OCI-LY3 (cell line): ENCODE measurements at regions not wholly inside any gene's neighbourhood (a gene's known extent, or its start where the extent isn't known, plus 50 kb on each side); places are given as distances from the start of the nearest gene placed in this dataset.
"Not testable (repeated sequence)": the region's sequence is repeated elsewhere in the genome, so short reads cannot be mapped to it uniquely, and the experiment has no call there.

Source experiments
- H2AFZ ChIP-seq: fragments of 200-600, 300-600 bp; shearing (Covaris generic); 2 replicates; pipeline ENCODE4 v1.6.0; 2014; ENCODE audit warnings: antibody characterized with exemption, low read depth, low read length
- H3K27ac ChIP-seq: fragments of 200-600, 300-600 bp; sonication (generic); 2 replicates; pipeline ENCODE4 v1.5.1; 2014; ENCODE audit warnings: mild to moderate bottlenecking, low read length, moderate library complexity, mixed read lengths
- H3K27me3 ChIP-seq: fragments of 200-600, 300-600 bp; sonication (generic); 2 replicates; pipeline ENCODE4 v1.6.1; 2014; ENCODE audit warnings: low read depth, low read length, mixed read lengths
- H3K36me3 ChIP-seq: fragments of 200-600, 300-600 bp; sonication (generic); replicated peaks from 2 replicates; pipeline ENCODE3; 2014; ENCODE audit warnings: low read depth, low read length, mixed read lengths
- H3K4me1 ChIP-seq: fragments of 300-600, 200-600 bp; sonication (generic); 2 replicates; pipeline ENCODE4 v1.6.1; 2014; ENCODE audit warnings: low read length, mixed read lengths
- H3K4me2 ChIP-seq: fragments of 200-600, 300-600 bp; sonication (generic); 2 replicates; pipeline ENCODE4 v1.6.1; 2014; ENCODE audit warnings: low read length, mixed read lengths
- H3K4me3 ChIP-seq: fragments of 300-600, 200-600 bp; sonication (generic); 2 replicates; pipeline ENCODE4 v1.5.1; 2014; ENCODE audit warnings: antibody characterized with exemption, mild to moderate bottlenecking, low read length, moderate library complexity
- H3K79me2 ChIP-seq: fragments of 300-600, 200-600 bp; shearing (Covaris generic); 2 replicates; pipeline ENCODE4 v1.6.1; 2014; ENCODE audit warnings: mild to moderate bottlenecking, low read length, mixed read lengths
- H3K9ac ChIP-seq: fragments of 300-600, 200-600 bp; shearing (Covaris generic); 2 replicates; pipeline ENCODE4 v1.6.0; 2014; ENCODE audit warnings: mild to moderate bottlenecking, low read length, moderate library complexity
- H3K9me3 ChIP-seq: fragments of 200-600, 300-600 bp; shearing (Covaris generic); 2 replicates; pipeline ENCODE4 v1.6.1; 2014; ENCODE audit warnings: low read length, mixed read lengths; ENCODE audit not compliant: insufficient read depth
- H4K20me1 ChIP-seq: fragments of 200-600, 300-600 bp; sonication (generic); 2 replicates; pipeline ENCODE4 v1.6.1; 2016; ENCODE audit warnings: low read length, mixed read lengths; ENCODE audit not compliant: insufficient read depth
- EZH2phosphoT487 ChIP-seq: fragments of 200-600 bp; shearing (Covaris generic); IDR thresholded peaks from 2 replicates; pipeline ENCODE4 v1.6.1; 2018; ENCODE audit warnings: antibody characterized with exemption, mixed run types, low read depth
- TF ChIP-seq, protein P1 (sequence below): fragments of 200-600, 300-600 bp; sonication (generic); IDR thresholded peaks from 2 replicates; pipeline ENCODE4 v1.5.1; 2014; ENCODE audit warnings: antibody characterized with exemption, low read length, low read depth

GRCh38 chr16:54879681-54880080 lies 51.0 kb upstream of the IRX5 start:
- Histone ChIP-seq H3K79me2 (no peaks in the 10 kb centered on the region), H4K20me1 (no peaks in the 10 kb centered on the region), H3K27me3 (no peaks in the 10 kb centered on the region), H3K9me3 (no peaks in the 10 kb centered on the region), H3K9ac (no peak overlapping the region), H3K27ac (no peak overlapping the region), H3K4me3 (no peak overlapping the region), H3K4me1 (no peaks in the 10 kb centered on the region), H2AFZ (no peak overlapping the region), H3K36me3 (no peaks in the 10 kb centered on the region), H3K4me2 (no peak overlapping the region)
- no peak for TF ChIP-seq EZH2phosphoT487
- TF ChIP-seq, protein P1, sequence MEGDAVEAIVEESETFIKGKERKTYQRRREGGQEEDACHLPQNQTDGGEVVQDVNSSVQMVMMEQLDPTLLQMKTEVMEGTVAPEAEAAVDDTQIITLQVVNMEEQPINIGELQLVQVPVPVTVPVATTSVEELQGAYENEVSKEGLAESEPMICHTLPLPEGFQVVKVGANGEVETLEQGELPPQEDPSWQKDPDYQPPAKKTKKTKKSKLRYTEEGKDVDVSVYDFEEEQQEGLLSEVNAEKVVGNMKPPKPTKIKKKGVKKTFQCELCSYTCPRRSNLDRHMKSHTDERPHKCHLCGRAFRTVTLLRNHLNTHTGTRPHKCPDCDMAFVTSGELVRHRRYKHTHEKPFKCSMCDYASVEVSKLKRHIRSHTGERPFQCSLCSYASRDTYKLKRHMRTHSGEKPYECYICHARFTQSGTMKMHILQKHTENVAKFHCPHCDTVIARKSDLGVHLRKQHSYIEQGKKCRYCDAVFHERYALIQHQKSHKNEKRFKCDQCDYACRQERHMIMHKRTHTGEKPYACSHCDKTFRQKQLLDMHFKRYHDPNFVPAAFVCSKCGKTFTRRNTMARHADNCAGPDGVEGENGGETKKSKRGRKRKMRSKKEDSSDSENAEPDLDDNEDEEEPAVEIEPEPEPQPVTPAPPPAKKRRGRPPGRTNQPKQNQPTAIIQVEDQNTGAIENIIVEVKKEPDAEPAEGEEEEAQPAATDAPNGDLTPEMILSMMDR, result no peak

- Histone ChIP-seq H3K79me2 (no peaks in the 10 kb centered on the region), H3K9ac (no peak overlapping the region), H3K4me3 (no peak overlapping the region), H4K20me1 (no peaks in the 10 kb centered on the region), H3K9me3 (no peaks in the 10 kb centered on the region), H3K4me1 (no peaks in the 10 kb centered on the region), H3K36me3 (no peaks in the 10 kb centered on the region), H2AFZ (no peak overlapping the region), H3K27ac (no peak overlapping the region), H3K4me2 (no peak overlapping the region), H3K27me3 (no peaks in the 10 kb centered on the region)
- TF ChIP-seq, protein P1, result no peak
- TF ChIP-seq EZH2phosphoT487, result no peak
Observed at GRCh38 chr16:54878301-54878700, 52.4 kb upstream of the IRX5 start.

GRCh38 chr16:54875443-54875842 lies 55.2 kb upstream of the IRX5 start:
- H3K79me2 ChIP-seq, result no peaks in the 10 kb centered on the region
- no peaks in the 10 kb centered on the region for H3K27me3 ChIP-seq
- H4K20me1 ChIP-seq, result no peaks in the 10 kb centered on the region
- no peak for TF ChIP-seq EZH2phosphoT487
- TF ChIP-seq, protein P1, result no peak
- H3K4me3 ChIP-seq, result no peak overlapping the region
- H3K36me3 ChIP-seq, result no peaks in the 10 kb centered on the region
- H2AFZ ChIP-seq, result no peak overlapping the region
- no peaks in the 10 kb centered on the region for H3K9me3 ChIP-seq
- H3K4me2 ChIP-seq, result no peak overlapping the region
- H3K27ac ChIP-seq, result no peak overlapping the region
- no peaks in the 10 kb centered on the region for H3K4me1 ChIP-seq
- no peak overlapping the region for H3K9ac ChIP-seq

DNA sequence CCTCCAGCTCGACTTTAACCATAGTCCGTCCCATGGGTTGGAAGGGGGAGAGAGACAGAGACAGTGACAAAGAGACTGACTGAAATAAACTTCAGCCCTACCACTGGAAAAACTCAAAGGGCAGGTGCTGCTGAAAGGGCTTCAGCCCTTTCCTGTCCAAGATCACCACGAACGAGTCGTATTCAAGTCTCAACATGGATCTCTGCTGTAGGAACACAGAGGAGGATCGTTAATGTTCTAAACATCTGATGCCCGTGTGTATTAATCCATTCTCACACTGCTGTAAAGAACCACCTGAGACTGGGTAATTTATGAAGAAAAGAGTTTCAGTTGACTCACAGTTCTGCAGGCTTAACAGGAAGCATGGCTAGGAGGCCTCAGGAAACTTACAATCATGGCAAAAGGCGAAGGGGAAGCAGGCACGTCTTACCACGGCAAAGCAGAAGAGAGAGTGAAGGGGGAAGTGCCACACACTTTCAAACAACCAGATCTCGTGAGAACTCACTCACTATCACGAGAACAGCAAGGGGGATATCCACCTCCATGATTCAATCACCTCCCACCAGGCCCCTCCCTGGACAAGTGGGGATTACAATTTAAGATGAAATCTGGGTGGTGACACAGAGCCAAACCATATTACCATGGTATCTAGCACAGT lies 56.8 kb upstream of the IRX5 start:
- H2AFZ ChIP-seq, result not testable (repeated sequence)

GRCh38 chr16:54873071-54873470 lies 57.6 kb upstream of the IRX5 start:
- no peak overlapping the region for H3K4me2 ChIP-seq
- TF ChIP-seq, protein P1, result no peak
- TF ChIP-seq EZH2phosphoT487, result no peak
- H3K27me3 ChIP-seq, result no peaks in the 10 kb centered on the region
- H3K9me3 ChIP-seq, result no peaks in the 10 kb centered on the region
- H3K9ac ChIP-seq, result no peak overlapping the region
- no peak overlapping the region for H3K4me3 ChIP-seq
- H2AFZ ChIP-seq, result no peak overlapping the region
- no peak overlapping the region for H3K27ac ChIP-seq
- H3K79me2 ChIP-seq, result no peaks in the 10 kb centered on the region
- H3K36me3 ChIP-seq, result no peaks in the 10 kb centered on the region
- no peaks in the 10 kb centered on the region for H4K20me1 ChIP-seq
- no peaks in the 10 kb centered on the region for H3K4me1 ChIP-seq

More for the DNA sequence above, 56.8 kb upstream of the IRX5 start:
- not testable (repeated sequence) for H3K4me1 ChIP-seq, H4K20me1 ChIP-seq, H3K9me3 ChIP-seq, H3K36me3 ChIP-seq, H3K4me3 ChIP-seq, H3K27ac ChIP-seq, H3K79me2 ChIP-seq, H3K27me3 ChIP-seq, H3K9ac ChIP-seq, H3K4me2 ChIP-seq
